OCI-LY1 (cell line): ENCODE measurements at regions not wholly inside any gene's neighbourhood (a gene's known extent, or its start where the extent isn't known, plus 50 kb on each side); places are given as distances from the start of the nearest gene placed in this dataset.

Experiments used
- H2AFZ ChIP-seq: fragments of 200-600 bp; sonication (generic), shearing (Covaris generic); 2 replicates; pipeline ENCODE4 v1.6.0; 2014; ENCODE audit warnings: antibody characterized with exemption, mild to moderate bottlenecking, low read length
- H3F3A ChIP-seq: fragments of 200-600 bp; sonication (generic), shearing (Covaris generic); 2 replicates; pipeline ENCODE4 v1.6.0; 2014; ENCODE audit warnings: mild to moderate bottlenecking, antibody characterized with exemption, low read length, moderate library complexity; ENCODE audit not compliant: insufficient read depth
- H3K27ac ChIP-seq: fragments of 200-600 bp; sonication (generic); 2 replicates; pipeline ENCODE4 v1.5.1; 2014; ENCODE audit warnings: low read length, mixed run types, mild to moderate bottlenecking, low read depth; ENCODE audit not compliant: poor library complexity, severe bottlenecking
- H3K27me3 ChIP-seq: fragments of 200-600 bp; sonication (generic); 2 replicates; pipeline ENCODE4 v1.6.0; 2014; ENCODE audit warnings: antibody characterized with exemption, mild to moderate bottlenecking, low read length, moderate library complexity; ENCODE audit not compliant: insufficient read depth
- H3K36me3 ChIP-seq: fragments of 200-600 bp; sonication (generic); 2 replicates; pipeline ENCODE4 v1.6.1; 2014; ENCODE audit warnings: mild to moderate bottlenecking, antibody characterized with exemption, low read length, moderate library complexity, mixed read lengths; ENCODE audit not compliant: insufficient read depth
- H3K4me1 ChIP-seq: fragments of 200-600 bp; sonication (generic); 2 replicates; pipeline ENCODE4 v1.5.1; 2014; ENCODE audit warnings: mild to moderate bottlenecking, low read length, moderate library complexity; ENCODE audit not compliant: insufficient read depth, severe bottlenecking
- H3K4me2 ChIP-seq: fragments of 200-600 bp; sonication (generic), shearing (Covaris generic); 2 replicates; pipeline ENCODE4 v1.6.1; 2014; ENCODE audit warnings: low read length
- H3K4me3 ChIP-seq: fragments of 200-600 bp; sonication (generic); 2 replicates; pipeline ENCODE4 v1.5.1; 2014; ENCODE audit warnings: low read length, low read depth, mild to moderate bottlenecking, mixed read lengths; ENCODE audit not compliant: poor library complexity, severe bottlenecking
- H3K79me2 ChIP-seq: fragments of 200-600 bp; shearing (Covaris generic); 2 replicates; pipeline ENCODE4 v1.6.1; 2016; ENCODE audit warnings: mixed run types, low read length, mixed read lengths; ENCODE audit not compliant: insufficient read depth
- H3K9ac ChIP-seq: fragments of 200-600 bp; sonication (generic), shearing (Covaris generic); 2 replicates; pipeline ENCODE4 v1.6.1; 2014; ENCODE audit warnings: mild to moderate bottlenecking, low read length, mixed read lengths
- H3K9me2 ChIP-seq: fragments of 200-600 bp; sonication (generic), shearing (Covaris generic); 2 replicates; pipeline ENCODE4 v1.6.1; 2014; ENCODE audit warnings: low read depth, mild to moderate bottlenecking, low read length, mixed read lengths
- H3K9me3 ChIP-seq: fragments of 200-600 bp; shearing (Covaris generic); 2 replicates; pipeline ENCODE4 v1.6.1; 2014; ENCODE audit warnings: low read length, mixed read lengths
- H4K20me1 ChIP-seq: fragments of 200-600 bp; sonication (generic), shearing (Covaris generic); 2 replicates; pipeline ENCODE4 v1.6.0; 2016; ENCODE audit warnings: mild to moderate bottlenecking, low read length; ENCODE audit not compliant: insufficient read depth
- CTCF ChIP-seq: fragments of 200-600 bp; sonication (generic), shearing (Covaris generic); IDR thresholded peaks from 2 replicates; pipeline ENCODE4 v1.5.1; 2017; ENCODE audit warnings: mild to moderate bottlenecking, antibody characterized with exemption, low read length, moderate library complexity, mixed read lengths
- EZH2 ChIP-seq: fragments of 200-600 bp; sonication (generic), shearing (Covaris generic); IDR thresholded peaks from 2 replicates; pipeline ENCODE4 v1.8.0; 2017; ENCODE audit warnings: borderline replicate concordance, mixed run types, mild to moderate bottlenecking, antibody characterized with exemption, low read length, moderate library complexity, mixed read lengths

- no peaks in the 10 kb centered on the region for H3K9me2 ChIP-seq
- TF ChIP-seq CTCF, result no peak
- no peak for TF ChIP-seq EZH2
- no peaks in the 10 kb centered on the region for H3K36me3 ChIP-seq
- H3K79me2 ChIP-seq, result no peaks in the 10 kb centered on the region
- no peak overlapping the region for H3K9ac ChIP-seq
- H3K9me3 ChIP-seq, result no peaks in the 10 kb centered on the region
- H3K4me1 ChIP-seq, result no peaks in the 10 kb centered on the region
- H3K27me3 ChIP-seq, result no peaks in the 10 kb centered on the region
- no peak overlapping the region for H3K4me2 ChIP-seq
- no peak overlapping the region for H3K4me3 ChIP-seq
- no peaks in the 10 kb centered on the region for H3F3A ChIP-seq
- H3K27ac ChIP-seq, result no peak overlapping the region
- no peaks in the 10 kb centered on the region for H4K20me1 ChIP-seq
- H2AFZ ChIP-seq, result no peak overlapping the region
These were observed 312.5 kb upstream of the PDGFD start for GRCh38 chr11:104476454-104476853.

GRCh38 chr11:104467404-104467803 lies 303.5 kb upstream of the PDGFD start:
- TF ChIP-seq CTCF (no peak), EZH2 (no peak)
- H4K20me1 ChIP-seq, result no peaks in the 10 kb centered on the region

GRCh38 chr11:104465321-104465720 lies 301.4 kb upstream of the PDGFD start:
- H3K79me2 ChIP-seq, result no peaks in the 10 kb centered on the region
- H3K9ac ChIP-seq, result no peak overlapping the region
- H3K27me3 ChIP-seq, result no peaks in the 10 kb centered on the region
- H3K4me3 ChIP-seq, result no peak overlapping the region
- no peaks in the 10 kb centered on the region for H3K36me3 ChIP-seq
- no peaks in the 10 kb centered on the region for H3K4me1 ChIP-seq
- no peaks in the 10 kb centered on the region for H4K20me1 ChIP-seq
- H3K4me2 ChIP-seq, result no peak overlapping the region
- no peak overlapping the region for H2AFZ ChIP-seq
- no peaks in the 10 kb centered on the region for H3F3A ChIP-seq
- H3K27ac ChIP-seq, result no peak overlapping the region
- no peaks in the 10 kb centered on the region for H3K9me3 ChIP-seq
- no peak for TF ChIP-seq EZH2
- no peak for TF ChIP-seq CTCF
- no peaks in the 10 kb centered on the region for H3K9me2 ChIP-seq

More at GRCh38 chr11:104467404-104467803, 303.5 kb upstream of the PDGFD start:
- Histone ChIP-seq H2AFZ (no peak overlapping the region), H3K9me3 (no peaks in the 10 kb centered on the region), H3K27ac (no peak overlapping the region), H3K27me3 (no peaks in the 10 kb centered on the region), H3K9me2 (no peaks in the 10 kb centered on the region), H3K36me3 (no peaks in the 10 kb centered on the region), H3K79me2 (no peaks in the 10 kb centered on the region), H3K4me1 (no peaks in the 10 kb centered on the region), H3K4me2 (no peak overlapping the region), H3K4me3 (no peak overlapping the region), H3F3A (no peaks in the 10 kb centered on the region), H3K9ac (no peak overlapping the region)
